HG03196 (cell line): ENCODE measurements at regions not wholly inside any gene's neighbourhood (a gene's known extent, or its start where the extent isn't known, plus 50 kb on each side); places are given as distances from the start of the nearest gene placed in this dataset.
"Not testable (repeated sequence)": the region's sequence is repeated elsewhere in the genome, so short reads cannot be mapped to it uniquely, and the experiment has no call there.

Source experiments
- ATAC-seq: cut with Tn5 transposase; IDR thresholded peaks from one replicate; pipeline ENCODE4 v1.9.1; 2021; ENCODE audit not compliant: unreplicated experiment

GRCh38 chr20:41686961-41687360 lies 68.8 kb upstream of the CHD6 start:
- no peak for ATAC-seq

GRCh38 chr20:41685145-41685544 lies 67.0 kb upstream of the CHD6 start:
- ATAC-seq, result not testable (repeated sequence)

- no peak for ATAC-seq
Observed at GRCh38 chr20:41678799-41679198, 60.6 kb upstream of the CHD6 start.

- ATAC-seq, result no peak
Observed at GRCh38 chr20:41672282-41672681, 54.1 kb upstream of the CHD6 start.

- ATAC-seq, result no peak
Observed at GRCh38 chr20:41671143-41671542, 53.0 kb upstream of the CHD6 start.

GRCh38 chr20:41670631-41671030 lies 52.5 kb upstream of the CHD6 start:
- no peak for ATAC-seq

- no peak for ATAC-seq
Observed at GRCh38 chr20:41669708-41670263, 51.6 kb upstream of the CHD6 start.

GRCh38 chr20:41668057-41668749 lies 50.0 kb upstream of the CHD6 start:
- no peak for ATAC-seq
